Neural cell (in vitro differentiated cells): ENCODE measurements at regions not wholly inside any gene's neighbourhood (a gene's known extent, or its start where the extent isn't known, plus 50 kb on each side); places are given as distances from the start of the nearest gene placed in this dataset.
"Not testable (repeated sequence)": the region's sequence is repeated elsewhere in the genome, so short reads cannot be mapped to it uniquely, and the experiment has no call there.

Source experiments
- H2AFZ ChIP-seq: fragments of 200-600, 300-800 bp; sonication (generic), shearing (Covaris generic); 2 replicates; pipeline ENCODE4 v1.6.0; 2014; ENCODE audit warnings: low read depth, mild to moderate bottlenecking, antibody characterized with exemption, low read length, moderate library complexity
- H3F3A ChIP-seq: fragments of 200-600 bp; shearing (Covaris generic); 2 replicates; pipeline ENCODE4 v1.6.1; 2016; ENCODE audit warnings: mild to moderate bottlenecking, moderate library complexity, mixed read lengths, antibody characterized with exemption, low read length; ENCODE audit not compliant: insufficient read depth, poor library complexity, severe bottlenecking
- H3K27ac ChIP-seq: fragments of 200-600, 300-800 bp; sonication (generic), shearing (Covaris generic); 2 replicates; pipeline ENCODE4 v1.5.1; 2014; ENCODE audit warnings: mild to moderate bottlenecking, low read length, moderate library complexity
- H3K27me3 ChIP-seq: fragments of 300-800, 200-600 bp; sonication (generic), shearing (Covaris generic); 2 replicates; pipeline ENCODE4 v1.6.0; 2014; ENCODE audit warnings: mild to moderate bottlenecking, low read depth, low read length, moderate library complexity; ENCODE audit not compliant: insufficient read depth
- H3K36me3 ChIP-seq: fragments of 300-800, 200-600 bp; sonication (generic), shearing (Covaris generic); 2 replicates; pipeline ENCODE4 v1.5.1; 2014; ENCODE audit warnings: mild to moderate bottlenecking, antibody characterized with exemption, low read length, moderate library complexity; ENCODE audit not compliant: insufficient read depth
- H3K4me2 ChIP-seq: fragments of 300-800, 200-600 bp; sonication (generic), shearing (Covaris generic); 2 replicates; pipeline ENCODE4 v1.6.0; 2014; ENCODE audit warnings: mild to moderate bottlenecking, low read length
- H3K4me3 ChIP-seq: fragments of 300-800, 200-600 bp; sonication (generic), shearing (Covaris generic); 2 replicates; pipeline ENCODE4 v1.5.1; 2014; ENCODE audit warnings: mild to moderate bottlenecking, low read length, moderate library complexity
- H3K79me2 ChIP-seq: fragments of 200-600 bp; shearing (Covaris generic); replicated peaks from 2 replicates; pipeline ENCODE4 v1.6.0; 2014; ENCODE audit warnings: mild to moderate bottlenecking, low read length, moderate library complexity; ENCODE audit not compliant: insufficient read depth
- H3K9ac ChIP-seq: fragments of 300-800, 200-600 bp; sonication (generic), shearing (Covaris generic); 2 replicates; pipeline ENCODE4 v1.6.1; 2016; ENCODE audit warnings: mild to moderate bottlenecking, low read length, mixed read lengths
- H3K9me2 ChIP-seq: fragments of 200-600 bp; shearing (Covaris generic); 2 replicates; pipeline ENCODE4 v1.6.1; 2016; ENCODE audit warnings: mild to moderate bottlenecking, low read length, mixed read lengths; ENCODE audit not compliant: insufficient read depth
- H3K9me3 ChIP-seq: fragments of 200-600, 300-800 bp; sonication (generic), shearing (Covaris generic); 2 replicates; pipeline ENCODE4 v1.6.1; 2016; ENCODE audit warnings: mild to moderate bottlenecking, mixed run types, low read length, moderate library complexity, mixed read lengths
- H4K20me1 ChIP-seq: fragments of 200-600 bp; shearing (Covaris generic); 2 replicates; pipeline ENCODE4 v1.6.1; 2016; ENCODE audit warnings: mild to moderate bottlenecking, mixed run types; ENCODE audit not compliant: insufficient read depth
- EP300 ChIP-seq: fragments of 450-650 bp; conservative IDR thresholded peaks from 2 replicates; pipeline ENCODE4 v1.6.1; 2014; ENCODE audit warnings: antibody characterized with exemption, mild to moderate bottlenecking, moderate library complexity; ENCODE audit not compliant: poor library complexity, severe bottlenecking
- EZH2 ChIP-seq: fragments of 200-600, 300-800 bp; shearing (Covaris generic), sonication (generic); IDR thresholded peaks from 2 replicates; pipeline ENCODE4 v1.6.1; 2014; ENCODE audit warnings: antibody characterized with exemption, low read length, borderline replicate concordance, mild to moderate bottlenecking; ENCODE audit not compliant: insufficient read depth, poor library complexity, severe bottlenecking
- MXI1 ChIP-seq: fragments of 450-650 bp; conservative IDR thresholded peaks from 2 replicates; pipeline ENCODE4 v1.6.1; 2014; ENCODE audit warnings: antibody characterized with exemption, mild to moderate bottlenecking; ENCODE audit not compliant: poor library complexity, severe bottlenecking
- POLR2AphosphoS5 ChIP-seq: IDR thresholded peaks from 2 replicates; pipeline ENCODE4 v1.6.1; 2012
- RAD21 ChIP-seq: fragments of 450-650 bp; conservative IDR thresholded peaks from 2 replicates; pipeline ENCODE4 v1.6.1; 2014; ENCODE audit warnings: antibody characterized with exemption, mild to moderate bottlenecking, moderate library complexity
- SMC3 ChIP-seq: fragments of 450-650 bp; conservative IDR thresholded peaks from 2 replicates; pipeline ENCODE4 v1.6.1; 2014; ENCODE audit warnings: antibody characterized with exemption, mild to moderate bottlenecking, moderate library complexity; ENCODE audit not compliant: poor library complexity
- TAF1 ChIP-seq: IDR thresholded peaks from 2 replicates; pipeline ENCODE4 v1.6.1; 2012; ENCODE audit warnings: low read depth
- TF ChIP-seq, protein P1 (sequence below): IDR thresholded peaks from 2 replicates; pipeline ENCODE4 v1.6.1; 2012; ENCODE audit warnings: borderline replicate concordance
- TF ChIP-seq, protein P2 (sequence below): fragments of 450-650 bp; IDR thresholded peaks from 2 replicates; pipeline ENCODE4 v1.5.1; 2014; ENCODE audit warnings: antibody characterized with exemption, mild to moderate bottlenecking, moderate library complexity; ENCODE audit not compliant: poor library complexity, severe bottlenecking

DNA sequence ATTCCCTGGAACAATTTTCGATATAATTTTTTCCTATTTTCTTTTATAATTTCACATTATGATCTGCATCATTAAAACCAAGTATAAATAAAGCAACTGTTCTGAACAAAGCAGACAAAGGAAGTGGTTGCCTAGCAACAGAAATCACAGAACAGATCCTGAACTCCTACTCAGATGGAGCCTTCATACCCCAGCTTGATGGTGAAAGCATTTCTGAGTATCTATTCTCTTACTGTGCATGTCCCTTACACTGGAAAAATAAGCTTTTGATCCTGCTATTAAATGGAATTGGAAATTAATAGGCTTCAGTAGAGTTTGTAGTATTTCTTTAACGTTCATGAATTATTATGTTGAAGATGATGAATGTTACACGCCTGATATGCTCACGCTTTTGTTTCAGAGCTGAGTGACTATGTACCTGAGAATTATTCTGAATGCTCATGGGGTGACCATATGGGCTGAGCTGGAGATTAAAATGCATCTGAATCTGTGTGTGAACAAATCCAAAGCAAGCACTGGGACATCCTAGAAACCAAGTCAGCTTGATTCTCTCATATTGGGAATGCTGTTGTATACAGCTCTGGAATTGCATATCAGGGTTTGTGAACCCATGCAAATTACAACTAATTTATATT is 254.0 kb downstream of the KCNJ3 start:
- H3K27ac ChIP-seq, result peak overlapping the region; percentile 88
- H4K20me1 ChIP-seq, result no peaks in the 10 kb centered on the region
- H2AFZ ChIP-seq, result peak overlapping the region; percentile 71
- H3K9me2 ChIP-seq, result no peaks in the 10 kb centered on the region
- H3F3A ChIP-seq, result no peaks in the 10 kb centered on the region
- TF ChIP-seq, protein P1, sequence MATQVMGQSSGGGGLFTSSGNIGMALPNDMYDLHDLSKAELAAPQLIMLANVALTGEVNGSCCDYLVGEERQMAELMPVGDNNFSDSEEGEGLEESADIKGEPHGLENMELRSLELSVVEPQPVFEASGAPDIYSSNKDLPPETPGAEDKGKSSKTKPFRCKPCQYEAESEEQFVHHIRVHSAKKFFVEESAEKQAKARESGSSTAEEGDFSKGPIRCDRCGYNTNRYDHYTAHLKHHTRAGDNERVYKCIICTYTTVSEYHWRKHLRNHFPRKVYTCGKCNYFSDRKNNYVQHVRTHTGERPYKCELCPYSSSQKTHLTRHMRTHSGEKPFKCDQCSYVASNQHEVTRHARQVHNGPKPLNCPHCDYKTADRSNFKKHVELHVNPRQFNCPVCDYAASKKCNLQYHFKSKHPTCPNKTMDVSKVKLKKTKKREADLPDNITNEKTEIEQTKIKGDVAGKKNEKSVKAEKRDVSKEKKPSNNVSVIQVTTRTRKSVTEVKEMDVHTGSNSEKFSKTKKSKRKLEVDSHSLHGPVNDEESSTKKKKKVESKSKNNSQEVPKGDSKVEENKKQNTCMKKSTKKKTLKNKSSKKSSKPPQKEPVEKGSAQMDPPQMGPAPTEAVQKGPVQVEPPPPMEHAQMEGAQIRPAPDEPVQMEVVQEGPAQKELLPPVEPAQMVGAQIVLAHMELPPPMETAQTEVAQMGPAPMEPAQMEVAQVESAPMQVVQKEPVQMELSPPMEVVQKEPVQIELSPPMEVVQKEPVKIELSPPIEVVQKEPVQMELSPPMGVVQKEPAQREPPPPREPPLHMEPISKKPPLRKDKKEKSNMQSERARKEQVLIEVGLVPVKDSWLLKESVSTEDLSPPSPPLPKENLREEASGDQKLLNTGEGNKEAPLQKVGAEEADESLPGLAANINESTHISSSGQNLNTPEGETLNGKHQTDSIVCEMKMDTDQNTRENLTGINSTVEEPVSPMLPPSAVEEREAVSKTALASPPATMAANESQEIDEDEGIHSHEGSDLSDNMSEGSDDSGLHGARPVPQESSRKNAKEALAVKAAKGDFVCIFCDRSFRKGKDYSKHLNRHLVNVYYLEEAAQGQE, result peak; percentile 80
- TF ChIP-seq, protein P2, sequence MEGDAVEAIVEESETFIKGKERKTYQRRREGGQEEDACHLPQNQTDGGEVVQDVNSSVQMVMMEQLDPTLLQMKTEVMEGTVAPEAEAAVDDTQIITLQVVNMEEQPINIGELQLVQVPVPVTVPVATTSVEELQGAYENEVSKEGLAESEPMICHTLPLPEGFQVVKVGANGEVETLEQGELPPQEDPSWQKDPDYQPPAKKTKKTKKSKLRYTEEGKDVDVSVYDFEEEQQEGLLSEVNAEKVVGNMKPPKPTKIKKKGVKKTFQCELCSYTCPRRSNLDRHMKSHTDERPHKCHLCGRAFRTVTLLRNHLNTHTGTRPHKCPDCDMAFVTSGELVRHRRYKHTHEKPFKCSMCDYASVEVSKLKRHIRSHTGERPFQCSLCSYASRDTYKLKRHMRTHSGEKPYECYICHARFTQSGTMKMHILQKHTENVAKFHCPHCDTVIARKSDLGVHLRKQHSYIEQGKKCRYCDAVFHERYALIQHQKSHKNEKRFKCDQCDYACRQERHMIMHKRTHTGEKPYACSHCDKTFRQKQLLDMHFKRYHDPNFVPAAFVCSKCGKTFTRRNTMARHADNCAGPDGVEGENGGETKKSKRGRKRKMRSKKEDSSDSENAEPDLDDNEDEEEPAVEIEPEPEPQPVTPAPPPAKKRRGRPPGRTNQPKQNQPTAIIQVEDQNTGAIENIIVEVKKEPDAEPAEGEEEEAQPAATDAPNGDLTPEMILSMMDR, result no peak
- TF ChIP-seq POLR2AphosphoS5 (peak; percentile 45), TAF1 (no peak), MXI1 (no peak), EP300 (peak; percentile 61), EZH2 (no peak), RAD21 (peak; percentile 31), SMC3 (no peak)
- H3K36me3 ChIP-seq, result no peaks in the 10 kb centered on the region
- H3K4me3 ChIP-seq, result peak overlapping the region; percentile 42
- H3K4me2 ChIP-seq, result peak overlapping the region; percentile 63
- H3K79me2 ChIP-seq, result no peaks in the 10 kb centered on the region
- H3K9me3 ChIP-seq, result no peaks in the 10 kb centered on the region
- H3K27me3 ChIP-seq, result no peaks in the 10 kb centered on the region
- peak overlapping the region; percentile 49 for H3K9ac ChIP-seq

DNA sequence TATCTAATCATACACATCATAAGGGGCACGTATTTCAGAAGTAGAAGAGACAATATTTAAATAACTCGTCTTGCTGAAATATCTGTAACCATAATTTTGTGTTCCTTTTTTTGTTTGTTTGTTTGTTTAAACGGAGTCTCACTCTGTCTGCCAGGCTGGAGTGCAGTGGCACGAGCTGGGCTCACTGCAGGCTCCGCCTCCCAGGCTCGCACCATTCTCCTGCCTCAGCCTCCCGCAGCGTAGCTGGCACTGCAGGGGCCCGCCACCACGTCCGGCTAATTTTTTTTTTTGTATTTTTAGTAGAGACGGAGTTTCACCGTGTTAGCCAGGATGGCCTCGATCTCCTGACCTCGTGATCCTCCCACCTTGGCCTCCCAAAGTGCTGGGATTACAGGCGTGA is 248.9 kb downstream of the KCNJ3 start:
- H2AFZ ChIP-seq, H3K9me3 ChIP-seq, H4K20me1 ChIP-seq, H3K4me3 ChIP-seq, H3K27me3 ChIP-seq, H3K9me2 ChIP-seq, H3F3A ChIP-seq, H3K4me2 ChIP-seq, H3K36me3 ChIP-seq, H3K9ac ChIP-seq, H3K27ac ChIP-seq, H3K79me2 ChIP-seq: not testable (repeated sequence)

DNA sequence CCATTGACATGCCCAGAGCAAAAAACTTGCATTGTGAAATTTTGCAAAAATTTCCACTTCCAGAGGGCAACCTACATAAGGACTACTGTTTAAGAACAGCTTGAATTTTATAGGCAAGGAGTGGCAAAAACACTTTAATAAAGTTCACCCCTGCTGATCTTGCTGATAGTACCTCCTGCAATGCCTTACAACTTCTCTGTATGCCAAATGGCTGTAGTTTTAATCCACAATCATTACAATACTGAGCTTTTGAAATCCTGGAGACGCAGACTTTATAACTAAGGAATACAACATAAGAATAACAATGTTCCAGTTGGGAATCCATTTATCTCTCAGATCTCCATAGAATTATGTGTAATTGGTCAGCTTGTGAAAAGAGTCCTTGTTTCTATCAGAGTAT is 247.5 kb downstream of the KCNJ3 start:
- H3K9me2 ChIP-seq, result no peaks in the 10 kb centered on the region
- no peaks in the 10 kb centered on the region for H3K36me3 ChIP-seq
- H3K4me2 ChIP-seq, result no peak overlapping the region
- no peaks in the 10 kb centered on the region for H3K9me3 ChIP-seq
- no peaks in the 10 kb centered on the region for H3F3A ChIP-seq
- H3K27me3 ChIP-seq, result no peaks in the 10 kb centered on the region
- H3K9ac ChIP-seq, result no peak overlapping the region
- no peak overlapping the region for H3K27ac ChIP-seq
- TF ChIP-seq EZH2 (no peak), SMC3 (no peak), MXI1 (no peak), EP300 (no peak), POLR2AphosphoS5 (no peak), RAD21 (no peak), TAF1 (no peak)
- TF ChIP-seq, protein P2, result no peak
- TF ChIP-seq, protein P1, result no peak
- no peak overlapping the region for H2AFZ ChIP-seq
- no peaks in the 10 kb centered on the region for H4K20me1 ChIP-seq
- H3K4me3 ChIP-seq, result no peak overlapping the region
- H3K79me2 ChIP-seq, result no peaks in the 10 kb centered on the region
